ENCODE measurements at regions not wholly inside any gene's neighbourhood (a gene's known extent, or its start where the extent isn't known, plus 50 kb on each side); places are given as distances from the start of the nearest gene placed in this dataset.

GRCh38 chr5:51201708-51202107, 181.5 kb upstream of the ISL1 start:
- TF ChIP-seq POLR2A (IDR thresholded peaks at IDR 0.05; ENCODE audit: low read length) (no peak), GATA1 (IDR thresholded peaks at IDR 0.05; ENCODE audit: low read depth, low read length) (no peak)
